ENCODE measurements at regions not wholly inside any gene's neighbourhood (a gene's known extent, or its start where the extent isn't known, plus 50 kb on each side); places are given as distances from the start of the nearest gene placed in this dataset.
"Not testable (repeated sequence)": the region's sequence is repeated elsewhere in the genome, so short reads cannot be mapped to it uniquely, and the experiment has no call there.

DNA sequence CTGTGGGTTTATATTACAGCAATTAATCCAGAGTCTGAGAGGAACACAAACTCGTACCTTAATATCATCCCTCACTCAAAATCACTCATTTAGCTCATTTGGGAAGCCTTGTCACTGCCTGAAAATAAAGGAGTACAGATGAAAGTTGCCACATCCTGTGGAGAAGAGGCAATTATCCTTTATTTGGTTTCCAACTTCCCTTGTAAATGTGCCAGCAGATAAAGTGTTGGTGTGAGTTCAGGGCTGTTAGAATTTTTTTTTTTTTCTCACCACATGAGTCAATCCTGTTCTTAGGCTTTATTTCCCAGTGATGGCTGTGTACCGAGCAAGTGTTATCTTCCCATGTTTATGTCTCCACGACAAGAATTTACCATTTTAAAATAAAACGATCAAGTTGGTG is 99.0 kb upstream of the SMIM30 start:
- no peak for DNase-seq (ENCODE audit: low spot score)

DNA sequence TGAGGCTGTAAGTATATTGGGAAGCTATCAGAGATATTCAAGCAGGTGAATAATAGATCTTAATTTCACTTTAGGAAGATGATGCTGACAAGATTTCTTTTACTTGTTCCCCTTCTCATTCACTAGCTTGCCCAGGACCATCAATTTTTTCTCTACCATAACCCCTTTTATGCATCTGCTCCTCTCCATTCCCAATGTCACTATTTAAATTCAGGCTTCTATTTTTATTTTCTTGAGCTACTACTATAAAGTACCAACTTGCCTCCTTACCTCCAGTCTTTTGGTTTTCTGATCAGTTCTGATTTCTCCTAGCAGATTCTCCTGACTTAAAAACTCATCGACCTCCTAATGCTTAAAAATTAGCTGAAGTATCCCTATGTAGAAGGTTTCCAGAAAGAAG is 97.7 kb upstream of the SMIM30 start:
- DNase-seq (ENCODE audit: low spot score) = no peak

- no peak for DNase-seq (ENCODE audit: low spot score)
Observed at GRCh38 chr7:113209449-113210203, 91.3 kb upstream of the SMIM30 start.

GRCh38 chr7:113207931-113208330 is 89.6 kb upstream of the SMIM30 start:
- no peak for DNase-seq (ENCODE audit: low spot score)

- DNase-seq (ENCODE audit: low spot score) = no peak
Observed at GRCh38 chr7:113207441-113207840, 89.1 kb upstream of the SMIM30 start.

GRCh38 chr7:113204415-113204814 is 86.1 kb upstream of the SMIM30 start:
- no peak for DNase-seq (ENCODE audit: low spot score)

DNA sequence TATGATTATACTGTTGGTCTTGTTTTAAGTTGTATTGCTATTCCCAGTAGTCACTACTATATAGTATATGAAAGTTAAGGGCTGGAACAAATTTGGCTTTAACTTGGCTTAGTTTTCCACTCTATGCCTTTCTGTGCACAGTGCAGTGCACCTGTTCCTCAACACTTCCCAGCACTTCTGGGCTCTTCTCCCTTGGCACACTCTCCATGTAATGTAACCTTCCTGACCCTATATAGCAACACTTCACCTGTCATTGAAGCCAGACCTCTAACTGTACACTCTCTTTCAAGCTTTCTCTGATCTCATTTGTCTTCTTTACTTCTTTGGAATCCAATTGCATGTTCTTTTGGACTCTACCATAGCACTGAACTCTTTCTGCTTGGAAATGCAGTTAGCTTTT is 83.9 kb upstream of the SMIM30 start:
- DNase-seq (ENCODE audit: low spot score) = no peak

GRCh38 chr7:113200281-113200680 is 81.9 kb upstream of the SMIM30 start:
- no peak for DNase-seq (ENCODE audit: low spot score)

- DNase-seq (ENCODE audit: low spot score) = no peak
Observed at GRCh38 chr7:113199841-113200240, 81.5 kb upstream of the SMIM30 start.

DNA sequence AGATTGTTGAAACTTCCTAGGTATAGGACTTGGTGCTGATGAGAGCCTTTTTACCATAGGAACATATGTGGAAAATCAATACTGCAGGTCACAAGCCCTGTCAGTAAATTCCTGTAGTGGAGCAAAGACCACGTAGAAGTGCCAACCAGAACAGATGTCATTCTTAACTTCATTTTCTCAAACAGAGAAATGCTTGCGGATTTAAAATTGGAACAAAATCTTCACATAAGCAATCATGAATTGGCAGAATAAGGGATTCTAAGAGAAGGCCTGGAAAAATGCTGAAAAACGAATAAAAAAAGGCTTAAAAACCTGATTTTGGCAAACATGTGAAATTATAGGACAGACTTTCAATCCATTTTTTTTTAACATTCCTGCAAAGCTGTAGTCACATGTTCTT is 80.8 kb upstream of the SMIM30 start:
- no peak for DNase-seq (ENCODE audit: low spot score)

DNA sequence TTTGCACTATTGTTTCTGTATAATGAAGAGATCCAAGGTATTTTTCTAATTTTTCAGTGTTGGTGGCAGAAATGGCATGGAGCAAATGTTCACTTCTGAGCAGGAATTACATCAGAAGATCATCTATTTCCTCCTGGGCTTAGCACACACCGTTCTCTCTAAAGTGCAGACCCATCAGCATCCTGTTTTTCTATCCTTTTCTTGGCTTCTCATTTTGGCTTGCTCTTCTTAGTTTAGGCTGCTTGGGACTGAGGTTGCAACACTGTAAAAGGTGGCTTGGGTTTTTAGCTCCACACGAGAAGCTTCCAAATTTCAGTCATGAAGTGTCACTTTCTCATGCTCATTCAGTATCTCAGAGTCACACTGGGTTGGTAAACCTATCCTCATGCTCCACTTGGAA is 79.9 kb upstream of the SMIM30 start:
- no peak for DNase-seq (ENCODE audit: low spot score)

GRCh38 chr7:113197274-113197673 is 78.9 kb upstream of the SMIM30 start:
- DNase-seq (ENCODE audit: low spot score) = no peak

GRCh38 chr7:113188396-113188795 is 70.0 kb upstream of the SMIM30 start:
- DNase-seq (ENCODE audit: low spot score) = no peak

DNA sequence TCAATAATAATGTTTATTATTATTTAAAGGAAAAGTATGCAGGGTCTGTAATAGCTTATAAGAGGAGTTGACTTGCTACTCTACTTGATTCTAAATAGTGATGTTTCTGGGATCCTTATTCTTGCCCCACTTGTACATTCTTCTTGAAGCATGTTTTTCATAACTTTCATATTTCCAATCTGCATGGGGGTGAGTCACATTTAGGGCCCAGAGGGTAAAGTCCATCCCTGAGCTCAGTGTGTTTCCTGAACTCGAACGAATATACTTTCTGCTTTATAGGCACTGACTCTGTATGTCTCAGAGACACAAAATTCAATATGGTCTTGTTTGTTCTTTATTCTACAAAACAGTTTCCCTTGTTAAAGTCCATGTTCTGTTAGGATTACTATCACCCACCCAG is 61.0 kb upstream of the SMIM30 start:
- no peak for DNase-seq (ENCODE audit: low spot score)

- no peak for DNase-seq (ENCODE audit: low spot score)
Observed at GRCh38 chr7:113176836-113177235, 58.5 kb upstream of the SMIM30 start.

DNA sequence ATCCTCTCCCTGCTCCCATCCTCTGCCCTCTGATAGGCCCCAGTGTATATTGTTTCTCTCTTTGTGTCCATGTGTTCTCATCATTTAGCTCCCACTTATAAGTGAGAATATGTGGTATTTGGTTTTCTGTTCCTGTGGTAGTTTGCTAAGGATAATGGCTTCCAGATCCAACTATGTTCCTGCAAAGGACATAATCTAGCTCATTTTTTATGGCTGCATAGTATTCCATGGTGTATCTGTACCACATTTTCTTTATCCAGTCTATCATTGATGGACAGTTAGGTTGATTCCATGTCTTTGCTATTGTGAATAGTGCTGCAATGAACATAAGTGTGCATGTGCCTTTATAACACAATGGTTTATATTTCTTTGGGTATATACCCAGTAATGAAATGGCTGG is 57.8 kb upstream of the SMIM30 start:
- DNase-seq (ENCODE audit: low spot score) = not testable (repeated sequence)

DNA sequence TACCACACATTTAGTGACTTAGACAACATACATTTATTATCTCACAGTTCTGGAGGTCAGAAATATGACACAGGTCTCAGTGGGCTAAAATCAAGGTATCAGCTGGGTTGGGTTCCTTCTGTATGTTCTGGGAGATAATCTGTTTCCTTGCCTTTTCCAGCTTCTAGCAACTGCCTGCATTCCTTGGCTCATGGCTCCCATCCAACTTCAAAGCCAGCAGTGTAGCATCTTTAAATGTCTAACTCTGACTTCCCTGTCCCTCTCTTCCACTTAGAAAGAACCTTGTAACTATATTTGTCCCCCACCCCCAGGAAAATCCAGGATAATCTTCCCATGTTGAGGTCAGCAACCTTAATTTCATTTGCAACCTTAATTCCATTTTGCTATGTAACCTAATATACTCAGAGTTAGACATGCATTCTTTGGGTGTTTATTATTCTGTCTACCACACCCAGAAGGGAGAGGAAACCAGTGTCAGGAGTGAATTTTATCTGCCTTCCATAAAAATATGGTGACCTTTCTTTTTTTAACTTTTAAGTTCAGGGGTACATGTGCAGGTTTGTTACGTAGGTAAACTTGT is 57.3 kb upstream of the SMIM30 start:
- DNase-seq (ENCODE audit: low spot score) = no peak

GRCh38 chr7:113172726-113173125 is 54.4 kb upstream of the SMIM30 start:
- no peak for DNase-seq (ENCODE audit: low spot score)

- no peak for DNase-seq (ENCODE audit: low spot score)
Observed at GRCh38 chr7:113170591-113170990, 52.2 kb upstream of the SMIM30 start.

Data from pons (tissue), 1 donor.